Muscle layer of duodenum (tissue), 2 donors: ENCODE measurements at regions not wholly inside any gene's neighbourhood (a gene's known extent, or its start where the extent isn't known, plus 50 kb on each side); places are given as distances from the start of the nearest gene placed in this dataset.

Experiments
- H3K27ac ChIP-seq: one replicate; pipeline ENCODE4 v1.7.0; 2013; ENCODE audit warnings: mild to moderate bottlenecking, low read length
- H3K27me3 ChIP-seq: one replicate; pipeline ENCODE4 v1.7.0; 2013; ENCODE audit warnings: low read depth, mild to moderate bottlenecking, control low read depth, low read length
- H3K36me3 ChIP-seq, 2 donors: one replicate each; pipeline ENCODE4 v1.7.0; 2013; ENCODE audit warnings: low read length in 2 of 2, control low read depth in 1 of 2, mild to moderate bottlenecking in 1 of 2; ENCODE audit not compliant: insufficient read depth in 2 of 2, control insufficient read depth in 1 of 2
- H3K4me1 ChIP-seq, 2 donors: one replicate each; pipeline ENCODE4 v1.7.0; 2013; ENCODE audit warnings: low read length in 2 of 2, mild to moderate bottlenecking in 2 of 2, control low read depth in 1 of 2, moderate library complexity in 1 of 2; ENCODE audit not compliant: insufficient read depth in 2 of 2, control insufficient read depth in 1 of 2
- H3K4me3 ChIP-seq, 2 donors: one replicate each; pipeline ENCODE4 v1.7.0; 2013; ENCODE audit warnings: low read length in 2 of 2, low read depth in 1 of 2, mild to moderate bottlenecking in 1 of 2
- H3K9me3 ChIP-seq, 2 donors: one replicate each; pipeline ENCODE4 v1.7.0; 2013; ENCODE audit warnings: low read length in 2 of 2, control low read depth in 1 of 2, mild to moderate bottlenecking in 1 of 2; ENCODE audit not compliant: control insufficient read depth in 1 of 2
- donor health status: healthy.

DNA sequence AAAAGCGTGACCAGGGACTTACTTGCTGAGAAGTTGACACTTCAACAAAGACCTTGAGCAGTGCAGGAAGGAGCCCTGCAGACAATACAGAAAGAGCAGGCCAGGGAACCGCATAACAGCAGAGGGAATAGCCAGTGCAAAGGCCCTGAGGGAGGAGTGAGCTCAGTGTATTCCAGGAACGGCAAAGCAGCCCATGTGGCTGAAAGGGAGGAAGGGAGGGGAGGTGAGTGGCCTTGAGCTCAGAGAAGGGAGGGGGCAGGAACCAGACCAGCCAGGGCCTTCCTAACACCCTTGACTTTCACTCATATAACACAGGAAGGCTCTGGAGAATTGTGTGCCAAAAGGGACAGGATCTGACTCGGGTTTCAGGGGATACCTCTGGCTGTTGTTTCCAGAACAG, 112.2 kb downstream of the BCOR start:
- Histone ChIP-seq H3K27ac (no peak overlapping the region), H3K9me3 (no peaks in the 10 kb centered on the region), H3K36me3 (no peaks in the 10 kb centered on the region), H3K4me3 (no peak overlapping the region), H3K27me3 (no peaks in the 10 kb centered on the region), H3K4me1 (no peaks in the 10 kb centered on the region)

DNA sequence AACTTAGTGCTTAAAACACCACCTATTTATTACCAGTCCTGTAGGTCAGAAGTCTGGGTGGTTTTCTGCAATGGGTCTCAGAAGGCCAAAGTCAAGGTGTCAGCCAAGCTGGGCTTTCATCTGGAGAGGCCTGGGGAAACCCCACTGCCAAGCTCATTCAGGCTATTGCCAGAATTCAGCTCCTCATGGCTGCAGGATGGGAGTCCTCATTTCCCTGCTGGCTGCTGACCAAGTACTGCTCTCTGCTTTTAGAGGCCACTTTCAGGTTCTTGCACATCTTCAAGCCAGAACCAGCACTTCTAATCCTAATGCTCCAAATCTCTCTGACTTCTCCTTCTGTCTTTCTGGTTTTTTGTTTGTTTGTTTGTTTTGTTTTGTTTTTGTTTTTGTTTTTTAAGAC, 109.3 kb downstream of the BCOR start:
- no peaks in the 10 kb centered on the region for H3K4me1 ChIP-seq
- no peak overlapping the region for H3K27ac ChIP-seq
- no peaks in the 10 kb centered on the region for H3K27me3 ChIP-seq
- no peaks in the 10 kb centered on the region for H3K9me3 ChIP-seq
- H3K4me3 ChIP-seq, result no peak overlapping the region
- no peaks in the 10 kb centered on the region for H3K36me3 ChIP-seq

DNA sequence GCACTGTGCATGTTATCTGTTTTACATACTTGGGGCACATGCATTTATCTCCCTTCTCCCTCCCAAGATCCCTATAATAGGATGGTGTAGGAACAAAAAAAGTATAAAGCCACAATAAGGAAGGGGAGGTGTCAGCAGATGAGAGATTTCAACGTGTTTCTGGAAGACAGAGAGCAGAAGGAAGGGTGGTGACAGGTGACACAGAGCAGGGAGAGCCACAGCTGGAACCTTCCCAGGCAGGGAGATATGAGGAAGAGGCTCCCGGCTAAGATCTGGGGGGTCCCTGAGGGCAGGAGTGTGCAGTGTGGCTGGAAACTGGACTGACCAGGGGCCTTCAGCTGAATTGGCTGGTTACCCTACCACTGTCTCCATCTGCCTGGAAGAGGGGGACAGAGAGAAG, 107.4 kb downstream of the BCOR start:
- Histone ChIP-seq H3K27ac (no peak overlapping the region), H3K27me3 (no peaks in the 10 kb centered on the region), H3K4me1 (no peaks in the 10 kb centered on the region), H3K9me3 (no peaks in the 10 kb centered on the region), H3K36me3 (no peaks in the 10 kb centered on the region), H3K4me3 (no peak overlapping the region)

DNA sequence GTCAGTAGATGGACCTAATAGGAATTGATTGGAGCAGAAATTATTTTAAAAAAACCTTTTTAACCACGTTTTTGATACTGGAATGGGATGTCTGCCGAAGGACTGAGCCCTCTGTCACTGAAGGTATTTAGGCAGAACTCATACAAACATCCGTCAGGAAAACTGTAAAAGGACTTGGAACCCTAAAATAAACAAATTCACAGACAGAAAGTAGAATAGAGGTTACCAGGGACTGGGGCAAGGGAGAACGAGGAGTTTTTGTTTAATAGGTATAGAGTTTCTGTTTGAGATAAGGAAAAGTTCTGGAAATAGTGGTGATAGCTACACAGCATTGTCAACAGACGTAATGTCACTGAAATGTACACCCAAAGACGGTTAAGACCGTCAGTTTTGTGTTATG, 105.5 kb downstream of the BCOR start:
- no peaks in the 10 kb centered on the region for H3K9me3 ChIP-seq
- H3K36me3 ChIP-seq, result no peaks in the 10 kb centered on the region
- H3K27me3 ChIP-seq, result no peaks in the 10 kb centered on the region
- H3K4me3 ChIP-seq, result no peak overlapping the region
- H3K27ac ChIP-seq, result no peak overlapping the region
- H3K4me1 ChIP-seq, result no peaks in the 10 kb centered on the region

DNA sequence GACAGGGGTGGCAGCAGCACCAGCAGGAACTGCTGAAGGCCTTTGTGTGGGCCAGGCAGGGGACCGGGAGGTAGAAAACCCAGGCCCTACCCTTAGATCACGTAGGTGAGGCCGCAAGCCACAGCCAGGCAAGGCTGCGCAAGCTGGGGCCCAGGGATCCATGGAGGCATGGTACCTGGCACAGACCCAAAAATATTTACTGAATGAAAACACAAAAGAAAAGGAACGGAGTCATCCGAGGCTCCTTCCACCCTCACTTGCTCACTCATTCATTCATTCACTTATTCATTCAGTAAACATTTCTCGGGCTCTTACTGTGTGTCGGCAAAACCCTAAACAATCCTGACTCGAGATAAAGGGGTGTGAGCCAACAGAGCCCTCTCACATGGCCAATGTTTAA, 102.3 kb downstream of the BCOR start:
- Histone ChIP-seq H3K4me3 (no peak overlapping the region), H3K36me3 (no peaks in the 10 kb centered on the region), H3K4me1 (no peaks in the 10 kb centered on the region)

DNA sequence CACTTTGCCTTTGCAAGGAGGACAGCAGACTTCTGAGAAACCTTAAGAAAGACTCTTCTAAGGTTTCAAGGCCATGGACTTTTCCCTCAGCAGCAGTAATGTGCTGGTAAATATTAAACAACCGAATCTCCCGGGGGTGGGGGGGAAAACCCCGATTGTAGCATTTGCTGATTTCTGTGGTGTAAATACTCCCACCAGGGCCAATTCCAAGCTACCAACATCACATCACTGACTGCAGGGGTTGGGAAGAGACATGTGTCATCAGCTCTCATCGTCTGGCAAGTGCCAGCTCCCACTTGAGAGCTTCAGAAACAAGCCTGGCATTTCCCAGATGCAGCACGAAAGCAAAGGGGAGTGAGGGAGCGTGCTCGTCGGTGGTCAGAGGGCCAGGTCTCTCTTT, 101.2 kb downstream of the BCOR start:
- no peaks in the 10 kb centered on the region for H3K9me3 ChIP-seq
- no peaks in the 10 kb centered on the region for H3K27me3 ChIP-seq
- no peak overlapping the region for H3K27ac ChIP-seq

More for the DNA sequence above, 102.3 kb downstream of the BCOR start:
- Histone ChIP-seq H3K27ac (no peak overlapping the region), H3K27me3 (no peaks in the 10 kb centered on the region), H3K9me3 (no peaks in the 10 kb centered on the region)

DNA sequence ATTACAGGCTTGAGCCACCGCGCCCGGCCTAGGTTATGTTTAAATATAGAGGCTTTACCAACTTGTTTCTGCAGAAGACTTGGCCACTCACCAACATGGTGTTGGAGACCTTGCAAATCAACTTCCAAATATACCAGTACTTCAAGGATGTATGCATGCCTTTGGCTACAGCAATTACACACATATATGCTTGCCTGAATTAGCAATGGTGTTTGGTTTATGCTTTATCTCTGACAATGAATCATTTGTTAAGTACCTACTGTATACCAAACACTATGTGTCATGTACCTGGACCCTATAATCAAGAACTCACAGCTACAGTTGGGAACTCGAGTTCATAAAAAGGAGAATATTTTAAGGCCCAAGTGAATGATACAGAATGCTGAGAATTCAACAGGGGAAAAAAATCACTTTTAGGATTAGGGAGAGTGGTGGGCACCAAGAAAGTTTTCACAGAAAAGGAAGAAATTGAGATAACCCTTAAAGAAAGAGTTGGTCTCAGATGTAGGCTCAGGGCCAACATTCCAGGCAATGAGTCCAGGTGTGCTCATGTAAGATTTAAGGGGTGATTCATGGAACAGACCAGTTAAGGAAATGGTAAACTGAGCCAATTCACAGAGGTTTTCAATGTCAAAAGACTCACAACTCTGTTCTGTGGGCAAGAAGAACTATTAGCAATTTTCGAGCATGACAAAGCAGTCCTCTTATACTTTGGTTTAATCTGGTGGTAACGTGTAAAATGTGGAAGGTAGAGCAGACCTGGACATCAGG, 98.9 kb downstream of the BCOR start:
- H3K9me3 ChIP-seq, result no peaks in the 10 kb centered on the region
- H3K27me3 ChIP-seq, result no peaks in the 10 kb centered on the region
- H3K4me1 ChIP-seq, result no peaks in the 10 kb centered on the region
- no peak overlapping the region for H3K27ac ChIP-seq
- H3K36me3 ChIP-seq, result no peaks in the 10 kb centered on the region
- no peak overlapping the region for H3K4me3 ChIP-seq

More for the DNA sequence above, 101.2 kb downstream of the BCOR start:
- Histone ChIP-seq H3K4me1 (no peaks in the 10 kb centered on the region), H3K36me3 (no peaks in the 10 kb centered on the region), H3K4me3 (no peak overlapping the region)
